ENCODE measurements at regions not wholly inside any gene's neighbourhood (a gene's known extent, or its start where the extent isn't known, plus 50 kb on each side); places are given as distances from the start of the nearest gene placed in this dataset.
"Not testable (repeated sequence)": the region's sequence is repeated elsewhere in the genome, so short reads cannot be mapped to it uniquely, and the experiment has no call there.

DNA sequence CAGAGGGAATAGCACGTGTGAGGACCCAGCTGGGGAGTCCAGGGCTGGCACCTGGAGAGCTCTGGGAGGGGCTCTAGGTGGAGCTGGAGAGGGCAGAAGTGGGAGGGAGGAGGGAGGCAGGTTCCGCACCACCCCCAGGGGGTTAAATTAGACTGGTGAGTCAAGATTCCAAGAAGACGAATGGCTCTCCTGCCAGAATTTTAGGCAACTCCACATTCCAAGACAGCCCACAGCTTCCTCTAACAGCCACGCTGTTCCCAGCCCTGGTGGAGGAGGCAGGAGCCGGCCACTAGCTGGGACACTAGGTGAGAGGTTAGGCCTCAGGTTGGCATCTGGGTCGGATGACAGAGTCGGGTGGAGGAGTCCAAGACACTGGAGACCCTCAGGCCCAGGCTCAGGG is 60.2 kb downstream of the TFAP2C start:
- DNase-seq (ENCODE audit: low read depth in 3 of 3), result no peak

DNA sequence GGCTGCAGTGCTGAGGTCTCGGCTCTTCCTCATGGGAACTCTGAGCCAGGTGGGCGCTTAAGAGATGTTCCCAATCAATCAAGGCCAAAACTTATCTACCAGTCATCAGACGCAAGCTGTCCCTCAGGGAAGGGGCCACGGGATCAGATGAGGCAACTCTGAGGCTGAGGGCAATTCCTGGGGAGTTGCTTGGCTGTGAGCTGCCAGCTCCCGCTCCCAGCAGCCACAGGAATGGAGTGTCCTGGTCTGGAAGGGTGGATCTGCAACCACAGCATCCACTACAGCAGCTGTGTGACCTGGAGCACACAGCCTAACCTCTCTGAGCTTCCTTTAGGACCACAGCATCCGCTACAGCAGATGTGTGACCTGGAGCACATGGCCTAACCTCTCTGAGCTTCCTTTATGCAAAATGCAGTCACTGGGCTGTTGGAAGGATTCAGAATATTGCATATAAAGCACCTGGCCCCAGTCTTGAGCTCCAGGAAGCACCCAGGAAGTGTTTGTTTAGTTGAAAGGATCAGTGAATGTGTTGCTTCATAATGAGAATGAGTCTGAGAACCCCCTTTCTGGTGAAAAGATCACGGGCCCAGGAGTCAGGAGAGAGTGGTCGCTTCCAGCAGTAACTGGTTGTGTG is 60.9 kb downstream of the TFAP2C start:
- DNase-seq (ENCODE audit: low read depth in 3 of 3), result no peak

DNA sequence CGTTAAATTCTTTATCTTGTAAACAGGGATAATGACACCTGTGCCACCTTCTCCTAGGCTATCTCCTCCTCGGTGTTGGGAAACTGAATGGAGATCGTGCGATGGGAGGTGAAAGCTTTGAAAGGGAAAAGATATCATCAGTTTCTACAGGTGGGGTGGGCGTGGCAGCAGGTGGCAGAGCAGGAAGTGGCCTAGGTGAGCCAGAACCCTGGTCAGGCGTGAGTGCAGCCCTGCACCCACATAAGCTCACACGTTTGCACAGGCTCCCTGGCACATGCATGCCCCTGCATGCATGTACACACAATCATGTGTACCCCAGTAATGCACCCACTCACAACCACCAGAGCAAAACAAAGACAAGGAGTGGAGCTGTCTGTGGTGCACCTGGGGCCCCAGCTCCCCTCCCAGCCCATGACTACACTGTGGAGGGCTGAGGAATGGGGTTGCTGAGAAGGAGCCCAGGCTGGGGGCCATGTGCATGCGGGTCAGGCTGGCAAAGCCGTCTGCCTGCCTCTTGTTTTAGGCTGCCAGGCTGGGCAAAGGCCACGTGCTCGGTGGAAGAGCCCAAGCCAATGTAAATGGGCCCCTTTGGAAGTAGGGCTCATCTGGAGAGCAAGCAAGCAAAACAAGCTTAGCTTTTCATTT is 61.5 kb downstream of the TFAP2C start:
- DNase-seq (ENCODE audit: low read depth in 3 of 3), result no peak

DNA sequence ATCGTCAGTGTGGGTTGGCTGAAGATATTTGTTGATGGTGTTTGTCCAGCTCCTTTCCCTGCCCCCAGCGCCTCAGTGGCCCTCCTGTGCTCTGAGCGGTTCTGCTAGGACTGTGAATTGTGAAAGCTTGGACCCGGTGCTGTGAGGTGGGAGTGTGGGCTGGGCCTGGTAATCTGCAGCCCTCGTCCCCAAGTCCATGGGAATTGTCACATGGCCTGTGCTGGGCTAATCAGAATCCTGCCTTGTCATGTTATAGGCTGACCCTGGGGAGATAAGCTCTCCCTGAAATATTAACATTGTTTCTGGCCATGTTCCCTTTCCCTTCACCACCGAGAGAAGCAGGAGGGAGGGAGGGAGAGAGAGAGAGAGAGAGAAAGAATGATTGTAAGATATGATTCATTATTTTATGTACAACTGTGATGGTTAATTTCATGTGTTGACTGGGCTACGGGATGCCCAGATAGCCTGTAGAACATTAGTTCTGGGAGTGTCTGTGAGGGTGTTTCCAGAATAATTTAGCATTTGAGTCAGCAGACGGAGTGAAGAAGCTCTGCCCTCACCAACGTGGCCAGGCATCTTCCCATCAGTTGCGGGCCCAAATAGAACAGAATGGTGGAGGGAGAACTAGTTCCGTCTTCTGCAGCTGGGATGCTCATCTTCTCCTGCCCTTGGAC is 62.4 kb downstream of the TFAP2C start:
- DNase-seq (ENCODE audit: low read depth in 3 of 3), result no peak

DNA sequence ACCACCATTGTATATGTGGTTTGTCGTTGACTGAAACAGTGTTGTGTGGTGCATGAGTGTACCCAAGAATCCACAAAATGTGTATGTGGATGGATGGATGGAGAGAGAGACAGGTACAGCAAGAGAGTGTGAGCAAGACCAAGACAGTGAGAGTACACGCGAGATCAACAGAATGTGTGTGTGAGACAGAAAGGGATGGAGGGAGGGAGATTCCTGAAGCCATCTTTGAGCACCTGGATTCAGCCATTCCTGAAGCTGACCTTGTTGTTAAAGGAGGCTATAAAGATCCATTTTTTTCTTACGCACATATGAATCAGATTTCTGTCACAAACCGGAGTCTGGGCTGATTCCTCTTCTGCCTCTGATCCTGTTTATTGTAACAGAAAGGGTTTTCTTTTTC is 64.1 kb downstream of the TFAP2C start:
- DNase-seq (ENCODE audit: low read depth in 3 of 3), result no peak

DNA sequence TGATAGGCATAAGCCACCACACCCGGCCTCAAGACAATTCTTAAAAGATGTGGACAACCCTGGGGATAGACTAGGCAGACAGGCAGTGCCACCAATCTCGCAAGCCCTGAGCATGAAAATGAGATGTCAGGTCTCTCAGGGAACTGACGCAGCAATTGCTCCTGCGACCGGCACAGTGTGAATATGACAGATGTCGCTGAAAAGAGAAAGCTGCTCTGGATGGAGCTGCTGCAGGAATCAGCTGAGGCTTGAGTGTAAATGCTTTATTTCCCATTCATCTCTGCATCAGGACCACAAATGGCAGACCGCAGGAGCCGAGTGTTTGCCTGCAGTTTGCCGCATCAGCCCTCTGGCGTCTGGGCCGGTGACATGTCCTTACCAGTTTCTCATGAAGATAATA is 68.4 kb downstream of the TFAP2C start:
- DNase-seq (ENCODE audit: low read depth in 3 of 3), result no peak

DNA sequence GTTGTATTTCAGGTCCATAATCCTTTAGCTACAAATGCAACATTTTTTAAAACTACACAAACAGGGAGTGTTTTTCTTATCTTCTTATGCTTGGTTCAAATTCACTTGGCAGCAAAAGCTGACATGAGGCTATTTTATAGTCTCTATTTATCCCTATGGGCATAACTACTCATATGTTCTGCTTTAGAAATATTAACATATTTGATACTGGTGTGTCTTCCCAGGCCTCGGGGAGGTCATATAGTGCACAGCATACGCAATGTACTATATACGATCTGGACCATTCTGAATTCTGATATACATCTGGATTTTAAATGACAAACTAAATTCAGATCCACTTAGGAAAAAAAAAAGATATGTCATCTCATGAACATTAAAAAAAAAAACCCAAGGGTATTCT is 69.2 kb downstream of the TFAP2C start:
- DNase-seq (ENCODE audit: low read depth in 3 of 3), result no peak

DNA sequence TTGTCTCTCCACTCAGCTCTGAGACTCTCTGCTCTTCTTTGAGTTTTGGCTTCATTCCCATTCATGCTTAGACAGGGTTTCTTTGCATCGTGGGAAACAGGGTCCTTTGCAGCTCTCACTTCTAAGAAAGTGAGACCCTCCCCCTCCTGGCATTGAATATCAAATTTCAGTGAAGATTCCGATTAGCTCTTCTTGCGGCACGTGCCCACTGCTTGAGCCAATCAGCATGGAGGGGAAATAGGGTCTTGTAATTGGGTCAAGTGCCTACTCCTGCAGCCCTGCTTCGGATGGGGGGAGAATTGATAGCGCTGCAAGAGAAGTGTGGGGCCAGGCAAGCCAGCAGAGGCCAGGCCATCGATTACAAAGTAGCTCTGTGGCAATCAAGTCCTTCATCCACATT is 69.6 kb downstream of the TFAP2C start:
- no peak for DNase-seq (ENCODE audit: low read depth in 3 of 3)

DNA sequence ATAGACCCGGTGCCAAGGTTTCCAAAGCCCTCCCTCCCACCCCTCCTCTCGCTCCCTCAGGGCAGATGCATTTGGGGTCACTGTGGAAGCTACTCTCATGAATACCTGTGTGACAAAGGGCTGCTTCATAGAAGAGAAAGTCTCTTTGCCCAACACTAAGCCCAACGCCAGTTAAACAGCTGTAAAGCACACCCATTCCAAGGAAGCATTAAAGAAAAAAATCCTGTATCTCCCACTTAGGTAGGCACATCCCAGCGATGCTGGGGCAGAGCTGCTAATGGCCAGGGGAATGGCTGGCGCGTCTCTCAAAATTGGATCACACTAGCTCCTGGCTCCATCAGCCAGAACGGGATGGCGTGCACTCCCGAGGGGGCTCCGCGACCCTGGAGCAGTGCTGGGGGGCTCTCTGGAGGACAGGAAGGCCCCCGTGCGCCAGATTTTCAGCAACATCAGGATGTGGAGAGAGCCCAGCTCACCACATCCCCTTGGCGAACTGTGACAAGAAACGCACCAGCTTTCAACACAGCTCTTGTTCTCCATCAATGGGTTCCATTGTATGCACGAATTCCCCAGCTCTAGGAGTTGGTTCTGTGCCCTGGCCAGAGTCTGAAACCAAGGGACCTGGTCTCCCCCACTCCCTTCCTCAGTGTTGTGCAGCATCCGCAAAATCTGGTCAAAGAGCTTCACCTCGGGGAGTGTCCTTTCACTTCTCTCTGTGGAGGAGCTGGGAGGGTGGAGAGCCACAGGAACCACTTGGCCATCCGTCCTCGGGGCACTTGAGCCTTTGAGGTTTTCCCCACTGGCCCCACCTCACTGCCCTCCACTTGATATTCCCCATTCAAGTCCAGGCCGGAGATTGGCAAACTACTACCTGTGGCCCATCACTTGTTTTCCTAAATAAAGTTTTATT is 74.1 kb downstream of the TFAP2C start:
- DNase-seq (ENCODE audit: low read depth in 3 of 3), result no peak

DNA sequence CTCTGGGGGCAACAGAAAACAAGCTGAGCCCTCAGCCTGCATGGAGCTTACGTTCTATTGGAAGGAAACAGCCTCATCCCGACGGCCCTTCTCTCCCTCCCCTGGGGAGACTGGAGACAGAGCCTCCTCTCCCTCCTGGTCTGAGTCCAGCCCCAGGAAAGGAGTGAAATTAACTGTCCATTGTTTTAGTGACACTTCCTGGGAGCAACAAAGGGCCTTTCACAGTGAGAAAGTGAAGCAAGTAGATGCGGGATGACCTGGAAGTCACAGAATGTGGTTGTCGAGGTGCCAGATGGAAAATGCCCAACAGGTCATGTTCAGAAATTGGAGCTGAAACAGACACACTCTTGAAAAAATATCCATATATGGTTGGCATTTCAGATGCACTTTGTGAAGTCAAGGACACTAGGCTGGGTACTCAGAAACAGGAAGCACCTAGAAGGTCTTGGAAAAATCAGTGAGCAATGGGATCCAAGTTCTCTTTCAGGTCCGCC is 77.8 kb downstream of the TFAP2C start:
- no peak for DNase-seq (ENCODE audit: low read depth in 3 of 3)

DNA sequence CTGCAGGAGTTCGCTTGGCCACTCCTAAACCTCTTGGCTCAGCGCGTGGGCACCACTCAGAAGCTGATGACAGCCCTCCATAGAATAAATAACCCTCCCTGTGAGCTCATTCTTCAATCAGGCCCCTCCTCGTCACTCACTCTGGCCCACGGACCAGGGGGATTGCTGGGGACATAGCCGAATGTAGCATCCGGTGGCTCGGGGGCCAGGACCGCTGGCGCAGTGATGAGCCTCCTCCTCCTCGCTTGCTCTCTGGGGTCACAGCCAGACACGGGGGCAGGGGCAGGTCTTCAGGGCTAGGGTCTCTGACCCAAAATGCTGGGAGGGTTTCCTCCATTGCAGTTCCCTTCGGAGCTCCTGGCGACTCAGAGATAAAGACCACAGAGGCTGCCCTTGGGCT is 79.9 kb downstream of the TFAP2C start:
- DNase-seq (ENCODE audit: low read depth in 3 of 3), result no peak

DNA sequence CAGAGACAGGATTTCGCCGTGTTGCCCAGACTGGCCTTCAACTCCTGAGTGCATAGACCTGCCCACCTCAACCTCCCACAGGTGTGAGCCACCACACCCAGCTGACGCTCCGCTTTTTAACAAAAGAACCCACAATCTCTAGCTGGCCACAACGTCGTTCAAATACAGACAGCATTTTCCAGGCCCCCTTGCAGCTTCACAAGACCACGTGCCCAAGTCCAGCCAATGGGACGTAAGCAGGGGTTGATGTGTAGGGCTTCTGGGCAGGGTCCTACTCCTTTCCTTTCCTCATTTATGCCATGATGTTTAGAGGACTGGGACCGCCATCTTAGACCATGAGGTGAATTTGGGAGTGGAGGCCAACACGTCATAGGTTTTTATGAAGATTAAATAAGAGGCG is 81.0 kb downstream of the TFAP2C start:
- no peak for DNase-seq (ENCODE audit: low read depth in 3 of 3)

DNA sequence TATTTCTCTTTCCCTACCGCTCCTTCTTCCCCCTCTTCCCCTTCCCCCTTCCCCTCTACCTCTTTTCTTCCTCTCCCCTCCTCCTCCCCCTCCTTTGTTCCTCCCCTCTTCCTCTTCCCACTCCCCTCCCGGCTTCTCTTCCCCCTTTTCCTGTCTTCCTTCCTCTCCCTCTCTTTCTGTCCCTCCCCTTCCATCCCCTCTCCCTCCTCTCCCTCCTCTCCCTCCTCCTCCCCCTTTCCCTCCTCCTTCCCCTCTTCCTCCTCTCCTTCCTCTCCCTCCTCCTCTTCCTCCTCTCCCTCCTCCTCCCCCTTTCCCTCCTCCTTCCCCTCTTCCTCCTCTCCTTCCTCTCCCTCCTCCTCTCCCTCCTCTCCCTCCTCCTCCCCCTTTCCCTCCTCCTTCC is 81.5 kb downstream of the TFAP2C start:
- DNase-seq (ENCODE audit: low read depth in 3 of 3), result not testable (repeated sequence)

DNA sequence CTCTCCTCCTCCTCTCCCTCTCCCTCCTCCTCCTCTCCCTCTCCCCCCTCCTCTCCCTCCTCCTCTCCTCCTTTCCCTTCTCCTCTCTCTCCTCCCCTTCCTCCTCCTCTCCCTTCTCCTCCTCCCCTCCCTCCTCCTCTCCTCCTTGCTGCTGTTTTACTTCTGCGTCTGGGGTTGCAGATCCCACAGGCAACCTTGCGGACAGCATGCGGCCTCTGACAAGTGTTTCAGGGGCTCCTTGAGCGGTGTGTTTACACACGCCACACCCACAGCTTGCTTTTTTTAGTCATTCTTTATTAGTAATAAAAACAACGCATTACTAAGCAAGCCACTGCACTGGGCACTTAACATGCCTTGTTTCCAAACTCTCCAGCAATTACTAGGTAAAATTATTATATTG is 81.9 kb downstream of the TFAP2C start:
- DNase-seq (ENCODE audit: low read depth in 3 of 3), result no peak

DNA sequence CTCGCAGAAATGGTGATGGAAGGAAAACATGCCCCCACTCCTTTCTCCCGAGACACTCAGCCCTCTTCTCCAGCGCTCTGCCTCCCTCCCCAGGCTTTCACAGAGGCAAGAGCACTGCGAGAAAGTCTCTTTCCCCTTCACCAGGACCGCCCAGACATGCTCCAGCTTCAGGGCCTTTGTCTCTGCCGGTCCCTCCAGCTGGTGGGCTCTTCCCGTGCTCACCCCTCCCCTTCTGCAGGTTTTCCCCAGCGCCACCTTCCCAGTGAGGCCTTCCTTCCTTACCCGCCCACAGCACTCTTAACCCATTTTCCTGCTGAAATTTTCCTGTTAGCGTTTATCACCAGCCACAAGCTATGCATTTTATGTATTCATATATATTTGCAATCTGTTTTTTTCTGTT is 86.2 kb downstream of the TFAP2C start:
- no peak for DNase-seq (ENCODE audit: low read depth in 3 of 3)

DNA sequence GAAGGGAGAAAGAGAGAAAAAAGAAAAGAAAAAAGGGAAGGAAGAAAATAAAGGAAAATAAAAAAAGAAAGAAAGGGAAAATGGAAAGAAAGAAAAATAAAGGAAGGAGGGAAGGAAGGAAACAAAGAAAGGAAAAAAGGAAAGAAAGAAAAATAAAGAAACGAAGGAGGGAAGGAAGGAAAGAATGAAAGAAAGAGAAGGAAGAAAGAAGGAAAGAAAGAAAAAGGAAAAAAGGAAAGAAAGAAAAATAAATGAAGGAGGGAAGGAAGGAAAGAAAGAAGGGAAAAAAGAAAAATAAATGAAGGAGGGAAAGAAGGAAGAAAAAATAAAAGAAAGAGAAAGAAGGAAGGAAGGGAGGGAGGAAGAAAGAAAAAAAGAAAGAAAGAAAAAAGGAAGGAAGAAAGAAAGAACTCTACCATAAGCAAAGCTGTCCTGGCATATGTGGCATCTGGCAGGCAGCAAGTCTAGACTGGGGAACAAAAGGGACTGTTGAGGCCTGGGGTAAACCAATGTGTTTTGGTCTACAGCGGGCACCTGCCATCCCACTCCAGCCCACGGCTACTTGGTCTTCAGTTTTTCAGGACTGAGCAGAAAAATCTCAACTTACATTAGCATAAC is 86.9 kb downstream of the TFAP2C start:
- no peak for DNase-seq (ENCODE audit: low read depth in 3 of 3)

DNA sequence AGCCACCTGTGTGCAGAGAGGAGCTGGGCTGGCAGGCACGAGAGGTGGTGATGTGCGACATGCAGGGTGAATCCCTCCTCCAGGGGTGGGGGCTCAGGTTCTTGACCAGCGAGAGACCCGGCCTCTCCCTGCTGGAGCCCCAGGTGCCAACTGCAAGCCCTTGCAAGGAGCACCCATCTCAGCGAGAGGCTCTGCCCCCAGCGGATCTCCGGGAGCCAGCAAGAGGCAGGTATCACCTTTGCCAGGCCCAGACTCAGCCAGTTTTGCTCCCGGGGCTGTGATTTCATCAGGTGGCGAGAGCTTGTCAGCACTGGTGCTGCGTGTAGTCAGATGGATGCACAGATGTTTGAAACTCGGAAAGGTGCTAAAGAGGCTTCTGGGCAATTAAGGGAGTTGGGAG is 87.7 kb downstream of the TFAP2C start:
- DNase-seq (ENCODE audit: low read depth in 3 of 3), result no peak

DNA sequence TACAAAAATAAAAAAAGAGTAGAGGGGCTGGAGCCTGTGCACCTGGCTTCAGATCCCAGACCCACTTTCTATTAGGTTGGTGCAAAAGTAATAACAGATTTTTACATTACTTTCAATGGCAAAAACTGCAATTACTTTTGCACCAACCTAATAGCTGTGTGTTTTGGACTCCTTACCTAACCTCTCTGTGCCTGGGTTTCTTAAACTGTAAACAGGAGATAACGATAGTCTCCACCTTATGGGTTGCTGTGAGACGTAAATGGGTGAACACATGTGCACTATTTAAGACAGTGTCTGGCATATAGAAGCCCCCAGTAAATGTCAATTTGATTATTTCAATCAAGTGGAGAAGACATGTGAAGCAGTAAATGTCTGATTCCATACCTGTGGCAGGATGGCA is 89.7 kb downstream of the TFAP2C start:
- no peak for DNase-seq (ENCODE audit: low read depth in 3 of 3)

DNA sequence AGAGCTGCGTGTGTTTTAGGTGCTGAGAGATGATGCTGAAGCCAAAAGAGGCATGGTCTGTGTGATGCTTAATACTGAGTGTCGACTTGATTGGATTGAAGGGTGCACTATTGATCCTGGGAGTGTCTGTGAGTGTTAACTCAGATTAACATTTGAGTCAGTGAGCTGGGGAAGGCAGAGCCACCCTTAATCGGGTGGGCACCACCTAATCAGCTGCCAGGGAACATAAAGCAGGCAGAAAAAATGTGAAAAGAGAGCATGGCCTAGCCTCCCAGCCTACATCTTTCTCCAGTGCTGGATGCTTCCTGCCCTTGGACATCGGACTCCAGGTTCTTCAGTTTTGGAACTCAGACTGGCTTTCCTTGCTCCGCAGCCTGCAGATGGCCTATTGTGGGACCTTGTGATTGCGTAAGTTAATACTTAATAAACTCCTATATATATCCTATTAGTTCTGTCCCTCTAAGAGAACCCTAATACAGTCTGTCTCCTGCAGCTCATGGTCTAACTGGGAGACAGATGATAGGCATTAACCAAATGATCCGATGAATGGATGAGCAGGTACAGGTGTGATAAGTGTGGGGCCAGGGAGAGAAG is 91.6 kb downstream of the TFAP2C start:
- DNase-seq (ENCODE audit: low read depth in 3 of 3), result no peak

DNA sequence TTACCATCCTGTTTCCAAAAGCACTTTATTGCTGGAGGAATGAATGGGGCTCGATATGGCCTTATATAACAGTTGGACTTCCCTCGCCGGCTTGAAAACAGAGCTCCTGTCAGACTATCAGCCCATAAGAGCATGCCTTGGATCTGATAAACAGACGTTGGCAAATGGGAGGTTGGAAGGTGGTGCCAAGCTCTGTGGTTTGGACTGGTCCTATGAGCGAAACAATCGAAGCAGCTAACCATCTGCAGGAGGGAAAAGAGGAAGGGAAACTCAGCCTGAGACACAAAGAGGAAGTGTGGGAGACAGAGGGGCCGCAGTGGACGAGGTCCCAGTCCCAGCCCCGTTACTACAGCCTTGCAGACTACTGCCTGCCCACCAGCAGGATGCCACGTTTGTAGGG is 92.9 kb downstream of the TFAP2C start:
- DNase-seq (ENCODE audit: low read depth in 3 of 3), result no peak

DNA sequence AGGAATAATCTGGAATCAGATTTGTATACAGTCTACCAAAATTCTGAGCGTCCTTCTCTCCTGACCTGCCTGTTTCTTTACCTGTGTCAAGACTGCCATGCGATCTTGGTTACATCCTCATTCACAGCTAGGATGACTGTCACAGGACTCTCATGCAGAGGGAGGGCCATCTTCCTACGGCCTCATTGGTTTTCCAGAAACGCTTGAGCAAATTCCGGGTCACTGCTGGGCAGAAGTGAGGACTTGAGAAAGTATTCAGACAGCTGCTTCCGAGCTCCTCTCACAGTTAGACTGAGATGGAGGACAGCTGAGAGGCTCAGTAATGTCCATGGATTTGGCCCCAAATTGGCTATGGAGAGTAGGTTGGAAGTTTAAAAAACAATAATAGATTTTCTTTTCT is 94.2 kb downstream of the TFAP2C start:
- no peak for DNase-seq (ENCODE audit: low read depth in 3 of 3)
